GM23338 (cell line): ENCODE measurements at regions not wholly inside any gene's neighbourhood (a gene's known extent, or its start where the extent isn't known, plus 50 kb on each side); places are given as distances from the start of the nearest gene placed in this dataset.
"Not testable (repeated sequence)": the region's sequence is repeated elsewhere in the genome, so short reads cannot be mapped to it uniquely, and the experiment has no call there.

Experiments
- ATAC-seq: fragments of 200-7000 bp; cut with Tn5 transposase; 3 replicates; pipeline ENCODE4 v1.9.1; 2020
- DNase-seq: peaks from one replicate; pipeline ENCODE4 v3.0.0-alpha.2; 2015; ENCODE audit warnings: low spot score
- H2AFZ ChIP-seq: fragments of 200-600 bp; sonication (generic); 2 replicates; pipeline ENCODE4 v1.8.0; 2016; ENCODE audit warnings: antibody characterized with exemption, mild to moderate bottlenecking, moderate library complexity
- H3F3A ChIP-seq: fragments of 200-600 bp; sonication (generic); replicated peaks from 2 replicates; pipeline ENCODE4 v1.8.0; 2017; ENCODE audit warnings: antibody characterized with exemption, mixed run types, low read depth
- H3K27ac ChIP-seq: fragments of 200-600 bp; sonication (generic); 2 replicates; pipeline ENCODE4 v1.6.1; 2016; ENCODE audit warnings: low read depth
- H3K27me3 ChIP-seq: fragments of 200-600 bp; sonication (generic); 2 replicates; pipeline ENCODE4 v1.8.0; 2016; ENCODE audit warnings: mild to moderate bottlenecking, mixed run types, moderate library complexity; ENCODE audit not compliant: insufficient read depth
- H3K36me3 ChIP-seq: fragments of 200-600 bp; sonication (generic); 2 replicates; pipeline ENCODE4 v1.8.0; 2016; ENCODE audit warnings: mild to moderate bottlenecking; ENCODE audit not compliant: insufficient read depth
- H3K4me1 ChIP-seq: fragments of 200-600 bp; sonication (generic); 2 replicates; pipeline ENCODE4 v1.8.0; 2016; ENCODE audit warnings: mild to moderate bottlenecking, moderate library complexity; ENCODE audit not compliant: insufficient read depth
- H3K4me2 ChIP-seq: fragments of 200-600 bp; sonication (generic); 2 replicates; pipeline ENCODE4 v1.7.1; 2017; ENCODE audit warnings: mixed run types
- H3K4me3 ChIP-seq: fragments of 200-600 bp; sonication (generic); 2 replicates; pipeline ENCODE4 v1.6.1; 2016; ENCODE audit warnings: mixed run types
- H3K79me2 ChIP-seq: fragments of 200-600 bp; sonication (generic); replicated peaks from 2 replicates; pipeline ENCODE4 v1.8.0; 2017; ENCODE audit warnings: mild to moderate bottlenecking; ENCODE audit not compliant: insufficient read depth
- H3K9me2 ChIP-seq: fragments of 200-600 bp; sonication (generic); 2 replicates; pipeline ENCODE4 v1.8.0; 2017; ENCODE audit not compliant: insufficient read depth
- H4K20me1 ChIP-seq: fragments of 200-600 bp; sonication (generic); replicated peaks from 2 replicates; pipeline ENCODE4 v1.8.0; 2017; ENCODE audit warnings: mild to moderate bottlenecking; ENCODE audit not compliant: insufficient read depth
- H3K27ac Mint-ChIP-seq: 2 replicates; pipeline ENCODE4 v1.8.0; 2020; ENCODE audit warnings: inconsistent platforms, mild to moderate bottlenecking, moderate library complexity, mixed read lengths
- H3K27me3 Mint-ChIP-seq: 3 replicates; pipeline ENCODE4 v1.8.0; 2022; ENCODE audit warnings: low read depth, mild to moderate bottlenecking, moderate library complexity, mixed read lengths, inconsistent platforms; ENCODE audit not compliant: insufficient read depth, poor library complexity
- H3K36me3 Mint-ChIP-seq: 3 replicates; pipeline ENCODE4 v1.8.0; 2021; ENCODE audit warnings: low read depth, mild to moderate bottlenecking, inconsistent platforms, moderate library complexity, mixed read lengths
- H3K4me1 Mint-ChIP-seq: 3 replicates; pipeline ENCODE4 v1.8.0; 2020; ENCODE audit warnings: mild to moderate bottlenecking, inconsistent platforms, mixed read lengths
- H3K4me3 Mint-ChIP-seq: 3 replicates; pipeline ENCODE4 v1.8.0; 2021; ENCODE audit warnings: moderate library complexity, mild to moderate bottlenecking, inconsistent platforms, mixed read lengths
- H3K9me3 Mint-ChIP-seq: 3 replicates; pipeline ENCODE4 v1.8.0; 2020; ENCODE audit warnings: moderate library complexity, mild to moderate bottlenecking, inconsistent platforms, mixed read lengths
- EZH2 ChIP-seq: fragments of 200-600 bp; sonication (generic); IDR thresholded peaks from one replicate; pipeline ENCODE4 v1.8.0; 2017; ENCODE audit warnings: antibody characterized with exemption, mild to moderate bottlenecking, low read depth; ENCODE audit not compliant: unreplicated experiment
- EZH2phosphoT487 ChIP-seq: fragments of 200-600 bp; sonication (generic); IDR thresholded peaks from one replicate; pipeline ENCODE4 v1.8.1; 2018; ENCODE audit warnings: antibody characterized with exemption; ENCODE audit not compliant: unreplicated experiment
- JUNB ChIP-seq: IDR thresholded peaks from one replicate; pipeline ENCODE4 v1.6.1; 2016; ENCODE audit warnings: antibody characterized with exemption; ENCODE audit not compliant: unreplicated experiment
- NANOG ChIP-seq: IDR thresholded peaks from 2 replicates; pipeline ENCODE4 v1.6.1; 2016; ENCODE audit warnings: antibody characterized with exemption, borderline replicate concordance
- ZNF114 ChIP-seq: fragments of 250-450 bp; sonication (Bioruptor Pico); IDR thresholded peaks from 2 replicates; pipeline ENCODE4 v1.5.0; 2020; ENCODE audit warnings: mild to moderate bottlenecking, moderate library complexity
- ZNF331 ChIP-seq: fragments of 250-450 bp; sonication (Bioruptor Pico); IDR thresholded peaks from 2 replicates; pipeline ENCODE4 v1.5.0; 2020; ENCODE audit warnings: low read depth, mild to moderate bottlenecking, moderate library complexity
- TF ChIP-seq, protein P1 (sequence below), 2 experiments: fragments of 200-600 bp in 1 of 2; sonication (generic) in 1 of 2; conservative IDR thresholded peaks; 2 replicates each; pipeline versions ENCODE4 v1.5.1 to v1.6.1; 2016 to 2017; ENCODE audit warnings: antibody characterized with exemption in 2 of 2, low read depth in 2 of 2, mild to moderate bottlenecking in 2 of 2, moderate library complexity in 1 of 2
- TF ChIP-seq, protein P2 (sequence below): IDR thresholded peaks from one replicate; pipeline ENCODE4 v1.6.1; 2018; ENCODE audit warnings: antibody characterized with exemption; ENCODE audit not compliant: unreplicated experiment

DNA sequence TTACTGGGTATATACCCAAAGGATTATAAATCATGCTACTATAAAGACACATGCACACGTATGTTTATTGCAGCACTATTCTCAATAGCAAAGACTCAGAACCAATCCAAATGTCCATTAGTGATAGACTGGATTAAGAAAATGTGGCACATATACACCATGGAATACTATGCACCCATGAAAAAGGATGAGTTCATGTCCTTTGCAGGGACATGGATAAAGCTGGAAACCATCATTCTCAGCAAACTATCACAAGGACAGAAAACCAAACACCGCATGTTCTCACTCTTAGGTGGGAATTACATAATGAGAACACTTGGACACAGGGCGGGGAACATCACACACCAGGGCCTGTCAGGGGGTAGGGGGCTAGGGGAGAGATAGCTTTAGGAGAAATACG, 186.1 kb upstream of the FTMT start:
- H3F3A ChIP-seq, H3K4me1 Mint-ChIP-seq, H3K36me3 Mint-ChIP-seq, H3K9me2 ChIP-seq, H3K4me3 Mint-ChIP-seq, H3K4me1 ChIP-seq, H3K27ac ChIP-seq, H3K4me2 ChIP-seq, H4K20me1 ChIP-seq, H3K27ac Mint-ChIP-seq, H2AFZ ChIP-seq, H3K27me3 ChIP-seq, H3K36me3 ChIP-seq, H3K79me2 ChIP-seq, DNase-seq, ATAC-seq, H3K27me3 Mint-ChIP-seq, H3K4me3 ChIP-seq: not testable (repeated sequence)
- H3K9me3 Mint-ChIP-seq = peaks cover 28% of the 10 kb centered on the region

DNA sequence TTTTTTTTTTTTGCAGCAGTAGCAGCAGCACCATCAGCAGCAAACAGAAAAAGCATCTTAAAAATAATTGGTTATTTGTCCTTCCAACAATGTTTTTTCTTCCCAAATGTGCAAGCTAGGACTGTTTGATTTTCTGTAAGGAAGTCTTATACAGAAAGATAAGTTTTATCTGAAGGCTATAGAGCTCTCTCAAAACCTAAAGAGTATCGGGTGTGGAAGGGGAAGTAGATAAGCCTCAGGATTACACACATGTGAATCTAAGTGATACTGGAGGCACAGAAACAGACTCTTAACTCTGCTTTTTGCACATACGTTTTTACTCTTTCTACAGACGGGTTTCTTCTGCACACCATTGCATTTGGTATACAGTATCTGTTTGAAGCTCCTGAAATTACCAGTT, 184.4 kb upstream of the FTMT start:
- H3K4me2 ChIP-seq = no peak overlapping the region
- no peak overlapping the region for H3K27ac Mint-ChIP-seq
- no peaks in the 10 kb centered on the region for H3K4me1 ChIP-seq
- DNase-seq (no peak), ATAC-seq (no peak)
- H3F3A ChIP-seq = no peaks in the 10 kb centered on the region
- H4K20me1 ChIP-seq = no peaks in the 10 kb centered on the region
- no peak overlapping the region for H2AFZ ChIP-seq
- H3K36me3 Mint-ChIP-seq = peaks cover 4% of the 10 kb centered on the region; the same call in 1 of the 3 replicates
- no peak overlapping the region for H3K27ac ChIP-seq
- no peaks in the 10 kb centered on the region for H3K27me3 ChIP-seq
- no peaks in the 10 kb centered on the region for H3K79me2 ChIP-seq
- H3K4me3 ChIP-seq = no peak overlapping the region
- peaks cover 25% of the 10 kb centered on the region; the same call in 2 of the 3 replicates for H3K9me3 Mint-ChIP-seq
- H3K9me2 ChIP-seq = no peaks in the 10 kb centered on the region
- TF ChIP-seq, protein P1, sequence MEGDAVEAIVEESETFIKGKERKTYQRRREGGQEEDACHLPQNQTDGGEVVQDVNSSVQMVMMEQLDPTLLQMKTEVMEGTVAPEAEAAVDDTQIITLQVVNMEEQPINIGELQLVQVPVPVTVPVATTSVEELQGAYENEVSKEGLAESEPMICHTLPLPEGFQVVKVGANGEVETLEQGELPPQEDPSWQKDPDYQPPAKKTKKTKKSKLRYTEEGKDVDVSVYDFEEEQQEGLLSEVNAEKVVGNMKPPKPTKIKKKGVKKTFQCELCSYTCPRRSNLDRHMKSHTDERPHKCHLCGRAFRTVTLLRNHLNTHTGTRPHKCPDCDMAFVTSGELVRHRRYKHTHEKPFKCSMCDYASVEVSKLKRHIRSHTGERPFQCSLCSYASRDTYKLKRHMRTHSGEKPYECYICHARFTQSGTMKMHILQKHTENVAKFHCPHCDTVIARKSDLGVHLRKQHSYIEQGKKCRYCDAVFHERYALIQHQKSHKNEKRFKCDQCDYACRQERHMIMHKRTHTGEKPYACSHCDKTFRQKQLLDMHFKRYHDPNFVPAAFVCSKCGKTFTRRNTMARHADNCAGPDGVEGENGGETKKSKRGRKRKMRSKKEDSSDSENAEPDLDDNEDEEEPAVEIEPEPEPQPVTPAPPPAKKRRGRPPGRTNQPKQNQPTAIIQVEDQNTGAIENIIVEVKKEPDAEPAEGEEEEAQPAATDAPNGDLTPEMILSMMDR (conservative IDR thresholded peaks at IDR 0.05; ENCODE audit: low read depth in 2 of 2) = no peak
- no peak for TF ChIP-seq EZH2
- TF ChIP-seq NANOG = no peak
- TF ChIP-seq EZH2phosphoT487 = no peak
- no peak for TF ChIP-seq ZNF114 (CRISPR knock-in tag)
- TF ChIP-seq, protein P2, sequence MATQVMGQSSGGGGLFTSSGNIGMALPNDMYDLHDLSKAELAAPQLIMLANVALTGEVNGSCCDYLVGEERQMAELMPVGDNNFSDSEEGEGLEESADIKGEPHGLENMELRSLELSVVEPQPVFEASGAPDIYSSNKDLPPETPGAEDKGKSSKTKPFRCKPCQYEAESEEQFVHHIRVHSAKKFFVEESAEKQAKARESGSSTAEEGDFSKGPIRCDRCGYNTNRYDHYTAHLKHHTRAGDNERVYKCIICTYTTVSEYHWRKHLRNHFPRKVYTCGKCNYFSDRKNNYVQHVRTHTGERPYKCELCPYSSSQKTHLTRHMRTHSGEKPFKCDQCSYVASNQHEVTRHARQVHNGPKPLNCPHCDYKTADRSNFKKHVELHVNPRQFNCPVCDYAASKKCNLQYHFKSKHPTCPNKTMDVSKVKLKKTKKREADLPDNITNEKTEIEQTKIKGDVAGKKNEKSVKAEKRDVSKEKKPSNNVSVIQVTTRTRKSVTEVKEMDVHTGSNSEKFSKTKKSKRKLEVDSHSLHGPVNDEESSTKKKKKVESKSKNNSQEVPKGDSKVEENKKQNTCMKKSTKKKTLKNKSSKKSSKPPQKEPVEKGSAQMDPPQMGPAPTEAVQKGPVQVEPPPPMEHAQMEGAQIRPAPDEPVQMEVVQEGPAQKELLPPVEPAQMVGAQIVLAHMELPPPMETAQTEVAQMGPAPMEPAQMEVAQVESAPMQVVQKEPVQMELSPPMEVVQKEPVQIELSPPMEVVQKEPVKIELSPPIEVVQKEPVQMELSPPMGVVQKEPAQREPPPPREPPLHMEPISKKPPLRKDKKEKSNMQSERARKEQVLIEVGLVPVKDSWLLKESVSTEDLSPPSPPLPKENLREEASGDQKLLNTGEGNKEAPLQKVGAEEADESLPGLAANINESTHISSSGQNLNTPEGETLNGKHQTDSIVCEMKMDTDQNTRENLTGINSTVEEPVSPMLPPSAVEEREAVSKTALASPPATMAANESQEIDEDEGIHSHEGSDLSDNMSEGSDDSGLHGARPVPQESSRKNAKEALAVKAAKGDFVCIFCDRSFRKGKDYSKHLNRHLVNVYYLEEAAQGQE = no peak
- no peak for TF ChIP-seq JUNB
- no peak for TF ChIP-seq ZNF331 (CRISPR knock-in tag)
- H3K27me3 Mint-ChIP-seq = peaks cover 3% of the 10 kb centered on the region
- H3K4me1 Mint-ChIP-seq = no peaks in the 10 kb centered on the region
- no peaks in the 10 kb centered on the region for H3K36me3 ChIP-seq
- no peak overlapping the region for H3K4me3 Mint-ChIP-seq
